ENCODE measurements at regions not wholly inside any gene's neighbourhood (a gene's known extent, or its start where the extent isn't known, plus 50 kb on each side); places are given as distances from the start of the nearest gene placed in this dataset.

DNA sequence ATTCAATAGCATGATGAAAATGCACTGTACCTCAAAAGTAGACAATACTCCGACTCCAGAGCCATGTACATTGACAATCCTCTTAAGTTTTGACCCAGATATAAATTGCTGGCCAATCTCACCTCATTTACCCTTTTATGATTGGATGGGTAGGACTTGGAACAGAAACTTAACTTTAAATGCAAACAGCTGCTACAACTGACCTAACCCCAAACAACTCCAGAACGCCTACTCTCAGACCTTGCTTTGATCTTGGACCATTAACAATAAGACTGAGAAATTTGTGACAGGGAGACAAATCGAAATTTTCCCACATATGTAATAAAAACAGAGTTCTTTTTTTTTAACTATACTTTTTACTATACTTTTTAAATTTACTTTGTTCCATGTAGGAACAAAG, 200.5 kb upstream of the MCHR2 start:
- CTCF ChIA-PET = no interaction called here
- DNase-seq = no peak
- no peaks in the 10 kb centered on the region for H3K27me3 Mint-ChIP-seq (ENCODE audit: insufficient read depth, unreplicated experiment)
- no TSS peak for BruUV-seq (replicated peaks)
- Histone ChIP-seq H3K9me3 (0 out of 2 replicates have a peak, but pooled peaks cover 3% of the 10 kb centered on the region), H3K27me3 (replicated peaks; ENCODE audit: control insufficient read depth, insufficient read depth, low read length) (no peaks in the 10 kb centered on the region), H3K4me1 (no peaks in the 10 kb centered on the region), H3K4me3 (ENCODE audit: low read depth, low read length) (no peak overlapping the region), H3K36me3 (ENCODE audit: control insufficient read depth, insufficient read depth, low read length) (no peaks in the 10 kb centered on the region)
- POLR2A ChIA-PET = no interaction called here
- H3K27ac Mint-ChIP-seq (ENCODE audit: unreplicated experiment) = no peak overlapping the region
- TF ChIP-seq, protein P1, sequence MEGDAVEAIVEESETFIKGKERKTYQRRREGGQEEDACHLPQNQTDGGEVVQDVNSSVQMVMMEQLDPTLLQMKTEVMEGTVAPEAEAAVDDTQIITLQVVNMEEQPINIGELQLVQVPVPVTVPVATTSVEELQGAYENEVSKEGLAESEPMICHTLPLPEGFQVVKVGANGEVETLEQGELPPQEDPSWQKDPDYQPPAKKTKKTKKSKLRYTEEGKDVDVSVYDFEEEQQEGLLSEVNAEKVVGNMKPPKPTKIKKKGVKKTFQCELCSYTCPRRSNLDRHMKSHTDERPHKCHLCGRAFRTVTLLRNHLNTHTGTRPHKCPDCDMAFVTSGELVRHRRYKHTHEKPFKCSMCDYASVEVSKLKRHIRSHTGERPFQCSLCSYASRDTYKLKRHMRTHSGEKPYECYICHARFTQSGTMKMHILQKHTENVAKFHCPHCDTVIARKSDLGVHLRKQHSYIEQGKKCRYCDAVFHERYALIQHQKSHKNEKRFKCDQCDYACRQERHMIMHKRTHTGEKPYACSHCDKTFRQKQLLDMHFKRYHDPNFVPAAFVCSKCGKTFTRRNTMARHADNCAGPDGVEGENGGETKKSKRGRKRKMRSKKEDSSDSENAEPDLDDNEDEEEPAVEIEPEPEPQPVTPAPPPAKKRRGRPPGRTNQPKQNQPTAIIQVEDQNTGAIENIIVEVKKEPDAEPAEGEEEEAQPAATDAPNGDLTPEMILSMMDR (IDR thresholded peaks at IDR 0.05; ENCODE audit: insufficient read depth in 1 of 2, low read depth in 1 of 2, low read length in 1 of 2, severe bottlenecking in 1 of 2, unreplicated experiment in 1 of 2) = no peak
- no peak overlapping the region for H3K4me3 Mint-ChIP-seq (ENCODE audit: unreplicated experiment)
- H3K9me3 Mint-ChIP-seq (ENCODE audit: unreplicated experiment) = no peaks in the 10 kb centered on the region
- intact Hi-C loops (cut with micrococcal nuclease; ENCODE audit: unreplicated experiment) = loop anchor here (5.0 kb wide), 1 partner anchor 33 kb away; no protein-coding TSS in a partner anchor
- H3K36me3 Mint-ChIP-seq (ENCODE audit: insufficient read depth, unreplicated experiment) = peaks cover 10% of the 10 kb centered on the region
- H3K4me1 Mint-ChIP-seq (ENCODE audit: low read depth, unreplicated experiment) = no peaks in the 10 kb centered on the region

DNA sequence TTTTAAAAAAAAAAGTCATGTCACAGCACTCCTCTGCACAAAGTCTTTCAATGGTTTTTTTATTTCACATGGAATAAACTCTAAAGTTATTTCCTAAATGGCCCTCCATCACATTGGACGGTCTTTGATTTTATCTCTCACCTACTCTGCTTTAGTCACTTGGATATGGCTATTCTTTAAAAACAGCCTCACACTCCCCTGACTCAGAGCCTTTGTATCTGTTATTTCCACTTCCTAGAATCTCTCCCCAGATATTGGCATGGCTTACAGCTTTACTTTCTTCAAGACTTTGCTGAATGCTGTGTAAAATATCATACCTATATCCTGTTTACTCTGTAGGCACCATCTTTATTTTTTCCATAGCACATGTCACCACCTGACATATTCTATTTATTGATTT, 194.7 kb upstream of the MCHR2 start:
- Mint-ChIP-seq H3K27me3 (ENCODE audit: insufficient read depth, unreplicated experiment) (no peaks in the 10 kb centered on the region), H3K36me3 (ENCODE audit: insufficient read depth, unreplicated experiment) (peaks cover 10% of the 10 kb centered on the region), H3K9me3 (ENCODE audit: unreplicated experiment) (no peaks in the 10 kb centered on the region), H3K27ac (ENCODE audit: unreplicated experiment) (no peak overlapping the region), H3K4me3 (ENCODE audit: unreplicated experiment) (no peak overlapping the region), H3K4me1 (ENCODE audit: low read depth, unreplicated experiment) (no peaks in the 10 kb centered on the region)
- TF ChIP-seq, protein P1 (IDR thresholded peaks at IDR 0.05; ENCODE audit: insufficient read depth in 1 of 2, low read depth in 1 of 2, low read length in 1 of 2, severe bottlenecking in 1 of 2, unreplicated experiment in 1 of 2) = no peak
- Histone ChIP-seq H3K9me3 (no peaks in the 10 kb centered on the region), H3K27me3 (replicated peaks; ENCODE audit: control insufficient read depth, insufficient read depth, low read length) (no peaks in the 10 kb centered on the region), H3K4me3 (ENCODE audit: low read depth, low read length) (no peak overlapping the region), H3K36me3 (ENCODE audit: control insufficient read depth, insufficient read depth, low read length) (no peaks in the 10 kb centered on the region), H3K4me1 (no peaks in the 10 kb centered on the region)
- no TSS peak for BruUV-seq (replicated peaks)
- intact Hi-C loops (cut with micrococcal nuclease; ENCODE audit: unreplicated experiment) = no loop called here
- POLR2A ChIA-PET = no interaction called here
- no peak for DNase-seq
- CTCF ChIA-PET = no interaction called here

DNA sequence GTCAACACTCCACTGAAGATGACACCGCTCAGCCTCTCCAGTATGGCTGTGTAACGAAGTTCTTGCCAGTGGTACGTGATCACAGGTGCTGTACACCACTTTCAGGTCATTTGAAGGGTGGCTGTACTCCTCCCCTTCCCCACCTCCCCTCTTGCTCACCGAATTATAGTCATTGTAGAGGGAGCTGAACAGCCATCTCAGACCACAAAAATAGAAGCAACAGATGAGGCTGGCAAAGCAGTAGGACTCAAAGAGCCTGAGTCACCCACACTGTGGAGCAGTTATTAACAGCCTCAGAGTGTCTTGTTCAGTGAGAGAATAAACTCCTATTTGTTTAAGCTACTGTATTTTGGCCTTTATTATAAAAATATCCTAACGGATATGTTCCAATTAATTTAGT, 192.5 kb upstream of the MCHR2 start:
- no peaks in the 10 kb centered on the region for H3K4me1 ChIP-seq
- Mint-ChIP-seq H3K36me3 (ENCODE audit: insufficient read depth, unreplicated experiment) (no peaks in the 10 kb centered on the region), H3K27ac (ENCODE audit: unreplicated experiment) (no peak overlapping the region), H3K9me3 (ENCODE audit: unreplicated experiment) (no peaks in the 10 kb centered on the region), H3K4me1 (ENCODE audit: low read depth, unreplicated experiment) (no peaks in the 10 kb centered on the region), H3K4me3 (ENCODE audit: unreplicated experiment) (no peak overlapping the region), H3K27me3 (ENCODE audit: insufficient read depth, unreplicated experiment) (no peaks in the 10 kb centered on the region)
- H3K36me3 ChIP-seq (ENCODE audit: control insufficient read depth, insufficient read depth, low read length) = no peaks in the 10 kb centered on the region; the same call in 1 of the 2 replicates
- BruUV-seq (replicated peaks) = no TSS peak
- DNase-seq = no peak
- CTCF ChIA-PET = no interaction called here
- intact Hi-C loops (cut with micrococcal nuclease; ENCODE audit: unreplicated experiment) = no loop called here
- no peaks in the 10 kb centered on the region for H3K9me3 ChIP-seq
- no peak overlapping the region for H3K4me3 ChIP-seq (ENCODE audit: low read depth, low read length)
- TF ChIP-seq, protein P1 (IDR thresholded peaks at IDR 0.05; ENCODE audit: insufficient read depth in 1 of 2, low read depth in 1 of 2, low read length in 1 of 2, severe bottlenecking in 1 of 2, unreplicated experiment in 1 of 2) = no peak
- no peaks in the 10 kb centered on the region for H3K27me3 ChIP-seq (replicated peaks; ENCODE audit: control insufficient read depth, insufficient read depth, low read length)
- POLR2A ChIA-PET = no interaction called here
